ENCODE measurements at regions not wholly inside any gene's neighbourhood (a gene's known extent, or its start where the extent isn't known, plus 50 kb on each side); places are given as distances from the start of the nearest gene placed in this dataset.

- Histone ChIP-seq H3K27ac (ENCODE audit: low read depth, low read length) (no peak overlapping the region), H3K9ac (ENCODE audit: low read depth, low read length) (no peak overlapping the region), H3K36me3 (ENCODE audit: insufficient read depth, low read length) (no peaks in the 10 kb centered on the region), H3K4me3 (ENCODE audit: low read length) (no peak overlapping the region), H3K9me3 (ENCODE audit: insufficient read depth, low read depth, low read length) (no peaks in the 10 kb centered on the region), H3K27me3 (ENCODE audit: insufficient read depth, low read length) (peaks cover 66% of the 10 kb centered on the region), H3K4me1 (ENCODE audit: insufficient read depth, low read length) (peaks cover 12% of the 10 kb centered on the region)
- WGBS = 94% methylated on average over 7 of the region's 7 CpGs
Measured at GRCh38 chr6:41464481-41464880, 81.7 kb upstream of the FOXP4 start.

DNA sequence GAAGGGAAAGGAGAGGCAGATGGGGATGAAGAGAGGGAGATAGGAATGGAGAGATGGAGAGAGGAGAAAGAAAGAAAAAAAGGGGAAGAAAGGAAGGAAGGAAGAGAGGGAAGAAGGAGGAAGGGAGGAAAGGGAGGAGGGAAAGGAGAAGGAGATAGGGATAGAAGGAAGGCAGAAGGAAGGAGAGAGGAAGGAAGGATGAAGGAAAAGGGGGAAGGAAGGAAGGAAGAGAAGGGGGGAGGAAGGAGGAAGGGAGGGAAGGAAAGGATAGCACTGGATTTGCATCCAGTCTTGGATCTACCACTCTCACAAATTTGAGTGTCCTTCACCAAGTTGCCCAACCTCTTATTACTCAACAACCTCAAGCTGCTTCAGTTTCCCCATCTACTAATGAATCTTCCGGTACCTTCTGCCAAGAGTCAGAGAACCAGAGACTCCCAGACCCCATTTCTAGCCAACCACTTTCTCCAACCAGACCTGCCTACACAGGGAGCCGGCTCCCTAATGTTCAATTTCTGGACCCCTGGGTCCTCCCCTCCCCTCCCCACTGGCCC lies 79.7 kb upstream of the FOXP4 start:
- Histone ChIP-seq H3K9ac (ENCODE audit: low read depth, low read length) (no peak overlapping the region), H3K27ac (ENCODE audit: low read depth, low read length) (no peak overlapping the region), H3K4me1 (ENCODE audit: insufficient read depth, low read length) (peaks cover 25% of the 10 kb centered on the region), H3K9me3 (ENCODE audit: insufficient read depth, low read depth, low read length) (no peaks in the 10 kb centered on the region), H3K4me3 (ENCODE audit: low read length) (no peak overlapping the region), H3K27me3 (ENCODE audit: insufficient read depth, low read length) (peaks cover 80% of the 10 kb centered on the region), H3K36me3 (ENCODE audit: insufficient read depth, low read length) (no peaks in the 10 kb centered on the region)
- 46% methylated on average over 2 of the region's 2 CpGs for WGBS

DNA sequence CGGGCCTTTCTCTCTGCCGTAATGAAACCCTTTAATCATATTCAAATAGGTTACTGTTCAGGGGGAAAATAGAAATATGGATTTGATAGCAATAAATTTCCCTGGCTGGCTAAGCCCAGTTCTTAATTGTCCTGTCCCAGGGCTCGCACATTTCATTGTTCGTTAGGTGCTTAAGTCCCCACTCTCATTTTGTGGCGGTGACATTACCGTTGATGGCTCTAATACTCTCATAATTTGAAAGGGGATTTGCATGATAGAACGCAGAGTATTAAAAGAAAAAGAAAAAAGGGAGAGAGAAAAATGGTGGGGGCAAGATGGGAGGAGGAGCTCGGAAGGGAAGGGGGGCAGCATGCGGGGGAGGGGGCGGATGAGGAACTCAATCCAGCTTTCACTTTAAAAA lies 79.1 kb upstream of the FOXP4 start:
- WGBS = 68% methylated on average over 7 of the region's 10 CpGs
- Histone ChIP-seq H3K36me3 (ENCODE audit: insufficient read depth, low read length) (no peaks in the 10 kb centered on the region), H3K9ac (ENCODE audit: low read depth, low read length) (no peak overlapping the region), H3K27me3 (ENCODE audit: insufficient read depth, low read length) (peaks cover 80% of the 10 kb centered on the region), H3K4me3 (ENCODE audit: low read length) (no peak overlapping the region), H3K4me1 (ENCODE audit: insufficient read depth, low read length) (peaks cover 29% of the 10 kb centered on the region), H3K9me3 (ENCODE audit: insufficient read depth, low read depth, low read length) (no peaks in the 10 kb centered on the region), H3K27ac (ENCODE audit: low read depth, low read length) (no peak overlapping the region)

GRCh38 chr6:41467627-41468404 lies 78.4 kb upstream of the FOXP4 start:
- peaks cover 80% of the 10 kb centered on the region for H3K27me3 ChIP-seq (ENCODE audit: insufficient read depth, low read length)
- WGBS = 81% methylated on average over 16 of the region's 16 CpGs

DNA sequence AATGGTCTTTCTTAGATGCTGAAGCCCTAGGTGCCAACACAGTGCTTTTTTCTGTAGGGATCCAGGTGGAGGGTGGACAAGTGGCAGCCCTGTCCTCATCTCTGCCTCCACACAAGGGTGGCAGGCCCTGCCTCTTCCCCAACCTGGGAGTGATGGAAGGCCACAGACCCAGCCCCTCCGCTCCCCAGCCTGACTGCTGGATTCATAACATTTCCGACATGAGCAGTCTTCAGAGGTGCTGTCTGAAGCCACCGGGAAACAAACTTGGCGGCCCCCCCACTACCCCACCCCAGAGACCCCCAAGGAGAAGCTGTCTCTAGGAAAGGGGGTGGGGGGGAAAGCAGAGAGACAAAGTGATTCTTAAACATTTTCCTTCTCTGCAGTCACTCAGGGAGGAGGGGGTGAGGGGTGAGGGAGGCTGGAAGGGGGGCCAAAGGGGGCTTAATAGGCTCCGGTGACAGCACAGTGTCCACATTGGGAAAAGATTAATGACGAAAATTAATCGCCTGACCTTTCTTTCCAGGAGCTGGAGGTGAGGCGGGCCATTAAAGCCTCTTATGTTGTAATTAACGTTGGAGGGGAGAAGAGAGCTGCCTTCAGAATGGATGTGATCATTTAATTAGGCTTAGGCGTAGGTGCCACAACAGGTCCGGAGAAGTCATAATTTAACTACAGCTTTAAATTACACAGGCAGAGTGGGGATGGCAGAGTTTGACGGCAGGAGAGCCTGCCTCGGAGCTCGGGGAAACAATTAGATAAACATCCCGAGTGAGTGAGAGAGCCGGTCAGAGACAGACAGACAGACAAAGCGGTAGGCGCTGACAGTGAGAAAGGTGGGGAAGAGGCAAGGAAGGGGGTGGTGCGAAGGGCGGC lies 76.8 kb upstream of the FOXP4 start:
- no peaks in the 10 kb centered on the region for H3K36me3 ChIP-seq (ENCODE audit: insufficient read depth, low read length)
- H3K9me3 ChIP-seq (ENCODE audit: insufficient read depth, low read depth, low read length) = no peaks in the 10 kb centered on the region
- H3K9ac ChIP-seq (ENCODE audit: low read depth, low read length) = 0 out of 2 replicates have a peak overlapping the region, but pooled peaks have one; percentile 22
- H3K27me3 ChIP-seq (ENCODE audit: insufficient read depth, low read length) = peaks cover 75% of the 10 kb centered on the region
- 21% methylated on average over 19 of the region's 20 CpGs for WGBS
- H3K27ac ChIP-seq (ENCODE audit: low read depth, low read length) = no peak overlapping the region
- H3K4me3 ChIP-seq (ENCODE audit: low read length) = peak overlapping the region; percentile 46
- peaks cover 32% of the 10 kb centered on the region for H3K4me1 ChIP-seq (ENCODE audit: insufficient read depth, low read length)

More at GRCh38 chr6:41467627-41468404, 78.4 kb upstream of the FOXP4 start:
- Histone ChIP-seq H3K27ac (ENCODE audit: low read depth, low read length) (no peak overlapping the region), H3K4me1 (ENCODE audit: insufficient read depth, low read length) (peaks cover 34% of the 10 kb centered on the region), H3K9ac (ENCODE audit: low read depth, low read length) (no peak overlapping the region), H3K4me3 (ENCODE audit: low read length) (no peak overlapping the region), H3K9me3 (ENCODE audit: insufficient read depth, low read depth, low read length) (no peaks in the 10 kb centered on the region), H3K36me3 (ENCODE audit: insufficient read depth, low read length) (no peaks in the 10 kb centered on the region)

- Histone ChIP-seq H3K27ac (ENCODE audit: low read depth, low read length) (no peak overlapping the region), H3K27me3 (ENCODE audit: insufficient read depth, low read length) (peaks cover 79% of the 10 kb centered on the region), H3K4me1 (ENCODE audit: insufficient read depth, low read length) (peaks cover 32% of the 10 kb centered on the region), H3K4me3 (ENCODE audit: low read length) (peak overlapping the region; percentile 46), H3K9me3 (ENCODE audit: insufficient read depth, low read depth, low read length) (no peaks in the 10 kb centered on the region), H3K36me3 (ENCODE audit: insufficient read depth, low read length) (no peaks in the 10 kb centered on the region), H3K9ac (ENCODE audit: low read depth, low read length) (no peak overlapping the region)
- 1% methylated on average over 18 of the region's 23 CpGs for WGBS
Measured at GRCh38 chr6:41470029-41470330, 76.2 kb upstream of the FOXP4 start.

GRCh38 chr6:41470331-41471063 lies 75.7 kb upstream of the FOXP4 start:
- Histone ChIP-seq H3K9me3 (ENCODE audit: insufficient read depth, low read depth, low read length) (no peaks in the 10 kb centered on the region), H3K4me1 (ENCODE audit: insufficient read depth, low read length) (peaks cover 32% of the 10 kb centered on the region), H3K36me3 (ENCODE audit: insufficient read depth, low read length) (no peaks in the 10 kb centered on the region), H3K27ac (ENCODE audit: low read depth, low read length) (no peak overlapping the region), H3K4me3 (ENCODE audit: low read length) (peak overlapping the region; percentile 46), H3K9ac (ENCODE audit: low read depth, low read length) (no peak overlapping the region), H3K27me3 (ENCODE audit: insufficient read depth, low read length) (peaks cover 84% of the 10 kb centered on the region)
- 2% methylated on average over 61 of the region's 62 CpGs for WGBS

DNA sequence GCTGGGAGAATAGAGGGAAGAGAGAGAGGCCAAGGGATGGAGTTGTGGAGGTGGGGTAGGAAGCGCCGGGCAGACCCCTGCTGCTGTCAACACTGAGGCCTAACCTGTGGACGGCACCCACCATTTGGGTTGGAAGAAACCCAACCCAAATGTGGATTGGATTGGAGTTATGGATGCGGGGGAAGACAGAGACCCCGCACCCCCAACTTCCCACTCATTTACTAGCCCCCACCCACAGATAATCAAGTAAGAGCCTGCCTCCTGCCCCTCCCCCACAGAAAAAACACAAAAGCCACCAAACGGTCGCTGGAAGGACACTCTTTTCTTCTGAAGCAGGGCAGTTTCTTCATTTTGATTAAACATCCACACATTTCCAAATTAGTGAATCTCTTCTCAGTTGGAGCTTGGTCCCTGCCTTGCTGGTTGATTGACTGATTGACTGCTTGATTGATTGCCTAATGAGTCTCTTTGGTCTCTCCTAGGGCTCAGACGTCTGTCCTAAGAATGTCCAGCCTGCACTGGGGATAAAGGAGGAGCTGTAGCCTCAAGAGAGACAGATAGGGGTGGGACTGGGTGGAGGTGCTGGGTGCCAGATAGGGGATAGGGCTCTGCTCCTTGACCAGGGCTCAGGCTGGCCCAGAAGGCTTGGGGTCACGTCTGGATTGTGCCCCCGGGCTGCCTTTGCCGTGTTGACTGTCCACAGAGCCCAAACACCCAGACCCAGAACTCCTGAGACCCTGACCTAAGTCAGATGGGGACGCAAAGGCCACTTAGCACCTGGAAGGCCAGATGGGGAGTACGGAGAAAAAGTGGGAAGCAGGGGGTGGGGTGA lies 74.9 kb upstream of the FOXP4 start:
- no peaks in the 10 kb centered on the region for H3K9me3 ChIP-seq (ENCODE audit: insufficient read depth, low read depth, low read length)
- H3K4me3 ChIP-seq (ENCODE audit: low read length) = peak overlapping the region; percentile 46
- no peaks in the 10 kb centered on the region for H3K36me3 ChIP-seq (ENCODE audit: insufficient read depth, low read length)
- 24% methylated on average over 12 of the region's 13 CpGs for WGBS
- H3K4me1 ChIP-seq (ENCODE audit: insufficient read depth, low read length) = peaks cover 32% of the 10 kb centered on the region
- no peak overlapping the region for H3K27ac ChIP-seq (ENCODE audit: low read depth, low read length)
- peaks cover 88% of the 10 kb centered on the region for H3K27me3 ChIP-seq (ENCODE audit: insufficient read depth, low read length)
- H3K9ac ChIP-seq (ENCODE audit: low read depth, low read length) = no peak overlapping the region

DNA sequence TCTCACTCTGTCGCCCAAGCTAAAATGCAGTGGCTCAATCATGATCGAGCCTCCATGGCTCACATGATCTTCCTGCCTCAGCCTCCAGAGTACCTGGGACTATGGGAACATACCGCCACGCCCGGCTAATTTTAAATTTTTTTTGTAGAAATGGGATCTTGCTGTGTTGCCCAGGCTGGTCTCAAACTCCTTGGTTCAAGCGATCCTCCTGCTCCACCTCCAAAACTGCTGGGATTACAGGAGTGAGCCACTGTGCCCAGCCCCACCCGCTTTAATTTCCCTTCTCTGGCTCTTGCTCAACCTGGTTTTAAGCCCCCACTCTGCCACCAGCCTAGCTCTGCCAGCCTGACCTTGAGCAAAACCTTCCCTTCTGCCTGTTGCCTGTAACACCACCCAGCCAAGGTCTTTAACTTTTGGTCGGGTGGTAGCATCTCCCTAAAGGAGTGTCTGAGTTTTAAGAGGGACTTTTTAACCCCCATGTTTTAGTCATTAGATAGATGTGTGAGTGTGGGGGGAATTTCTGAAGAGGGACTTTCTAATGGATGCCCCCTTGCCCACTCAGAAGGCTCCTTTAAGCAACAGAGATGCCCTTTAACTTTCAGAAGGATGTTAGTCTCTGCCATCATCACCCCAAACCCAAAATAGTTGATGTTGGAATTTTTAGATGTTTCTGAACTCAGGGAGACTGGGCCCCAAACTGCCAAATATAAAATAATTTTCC lies 71.8 kb upstream of the FOXP4 start:
- Histone ChIP-seq H3K27ac (ENCODE audit: low read depth, low read length) (no peak overlapping the region), H3K36me3 (ENCODE audit: insufficient read depth, low read length) (no peaks in the 10 kb centered on the region), H3K9ac (ENCODE audit: low read depth, low read length) (no peak overlapping the region), H3K9me3 (ENCODE audit: insufficient read depth, low read depth, low read length) (no peaks in the 10 kb centered on the region), H3K4me1 (ENCODE audit: insufficient read depth, low read length) (peaks cover 32% of the 10 kb centered on the region), H3K27me3 (ENCODE audit: insufficient read depth, low read length) (peaks cover 72% of the 10 kb centered on the region), H3K4me3 (ENCODE audit: low read length) (no peak overlapping the region)
- WGBS = 88% methylated on average over 8 of the region's 8 CpGs

- peaks cover 26% of the 10 kb centered on the region for H3K4me1 ChIP-seq (ENCODE audit: insufficient read depth, low read length)
- H3K36me3 ChIP-seq (ENCODE audit: insufficient read depth, low read length) = no peaks in the 10 kb centered on the region
- H3K27ac ChIP-seq (ENCODE audit: low read depth, low read length) = no peak overlapping the region
- H3K9ac ChIP-seq (ENCODE audit: low read depth, low read length) = no peak overlapping the region
- no peak overlapping the region for H3K4me3 ChIP-seq (ENCODE audit: low read length)
- H3K9me3 ChIP-seq (ENCODE audit: insufficient read depth, low read depth, low read length) = no peaks in the 10 kb centered on the region
- peaks cover 64% of the 10 kb centered on the region for H3K27me3 ChIP-seq (ENCODE audit: insufficient read depth, low read length)
- 86% methylated on average over 6 of the region's 6 CpGs for WGBS
Measured at GRCh38 chr6:41475164-41475563, 71.0 kb upstream of the FOXP4 start.
